GM12865 (cell line): ENCODE measurements at regions not wholly inside any gene's neighbourhood (a gene's known extent, or its start where the extent isn't known, plus 50 kb on each side); places are given as distances from the start of the nearest gene placed in this dataset.

Experiments
- DNase-seq: peaks from one replicate; pipeline ENCODE4 v3.0.0; 2010; ENCODE audit warnings: low read depth
- H3K4me3 ChIP-seq: 2 replicates; pipeline ENCODE4 v1.5.1; 2011; ENCODE audit warnings: mild to moderate bottlenecking, low read depth, low read length, control low read depth
- CTCF ChIP-seq: IDR thresholded peaks from 2 replicates; pipeline ENCODE4 v1.5.1; 2011; ENCODE audit warnings: low read length, control low read depth, low read depth, inconsistent platforms; ENCODE audit not compliant: insufficient read depth; ENCODE audit errors: missing control alignments

- no peak for DNase-seq
- TF ChIP-seq CTCF = no peak
Observed at GRCh38 chr17:62887437-62887836, 78.6 kb upstream of the TANC2 start.

DNA sequence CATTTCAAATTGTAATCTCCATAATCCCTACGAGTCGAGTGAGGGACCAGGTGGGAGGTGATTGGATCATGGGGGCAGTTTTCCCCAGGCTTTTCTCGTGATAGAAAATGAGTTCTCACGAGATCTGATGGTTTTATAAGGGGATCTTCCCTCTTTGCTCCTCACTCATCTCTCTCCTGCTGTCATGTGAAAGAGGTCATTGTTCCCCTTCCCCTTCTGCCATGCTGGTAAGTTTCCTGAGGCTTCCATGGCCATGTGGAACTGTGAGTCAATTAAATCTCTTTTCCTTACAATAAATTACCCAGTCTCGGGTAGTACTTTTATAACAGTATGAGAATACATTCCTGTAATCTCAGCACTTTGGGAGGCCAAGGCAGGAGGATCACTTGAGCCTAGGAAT lies 76.7 kb upstream of the MARCHF10 start:
- no peak for DNase-seq
- no peak overlapping the region for H3K4me3 ChIP-seq
- no peak for TF ChIP-seq CTCF

More at GRCh38 chr17:62887437-62887836, 78.6 kb upstream of the TANC2 start:
- no peak overlapping the region for H3K4me3 ChIP-seq

GRCh38 chr17:62882878-62883277 lies 74.8 kb upstream of the MARCHF10 start:
- no peak for TF ChIP-seq CTCF
- DNase-seq = no peak
- no peak overlapping the region for H3K4me3 ChIP-seq

- no peak for TF ChIP-seq CTCF
- no peak overlapping the region for H3K4me3 ChIP-seq
- no peak for DNase-seq
Observed at GRCh38 chr17:62882284-62882683, 74.2 kb upstream of the MARCHF10 start.

DNA sequence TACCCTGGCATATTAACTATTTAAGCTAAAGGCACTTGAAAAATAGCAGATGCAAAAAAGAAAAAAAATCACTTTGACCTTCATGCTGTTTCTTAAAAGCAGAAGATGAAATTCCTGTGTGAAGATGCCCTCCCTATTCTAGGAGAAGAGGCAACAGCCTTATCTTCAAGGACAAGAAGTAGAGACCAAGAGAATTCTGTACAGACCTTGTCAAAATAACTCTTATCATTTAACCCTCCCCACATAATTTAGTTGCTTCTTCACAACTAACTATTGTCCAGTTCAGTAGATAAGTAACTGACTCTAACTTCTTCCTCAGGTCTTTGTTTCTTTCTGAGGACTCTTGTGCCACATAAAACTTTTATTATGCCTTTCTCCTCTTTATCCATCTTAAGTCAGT lies 72.0 kb upstream of the MARCHF10 start:
- no peak overlapping the region for H3K4me3 ChIP-seq
- DNase-seq = no peak
- no peak for TF ChIP-seq CTCF

DNA sequence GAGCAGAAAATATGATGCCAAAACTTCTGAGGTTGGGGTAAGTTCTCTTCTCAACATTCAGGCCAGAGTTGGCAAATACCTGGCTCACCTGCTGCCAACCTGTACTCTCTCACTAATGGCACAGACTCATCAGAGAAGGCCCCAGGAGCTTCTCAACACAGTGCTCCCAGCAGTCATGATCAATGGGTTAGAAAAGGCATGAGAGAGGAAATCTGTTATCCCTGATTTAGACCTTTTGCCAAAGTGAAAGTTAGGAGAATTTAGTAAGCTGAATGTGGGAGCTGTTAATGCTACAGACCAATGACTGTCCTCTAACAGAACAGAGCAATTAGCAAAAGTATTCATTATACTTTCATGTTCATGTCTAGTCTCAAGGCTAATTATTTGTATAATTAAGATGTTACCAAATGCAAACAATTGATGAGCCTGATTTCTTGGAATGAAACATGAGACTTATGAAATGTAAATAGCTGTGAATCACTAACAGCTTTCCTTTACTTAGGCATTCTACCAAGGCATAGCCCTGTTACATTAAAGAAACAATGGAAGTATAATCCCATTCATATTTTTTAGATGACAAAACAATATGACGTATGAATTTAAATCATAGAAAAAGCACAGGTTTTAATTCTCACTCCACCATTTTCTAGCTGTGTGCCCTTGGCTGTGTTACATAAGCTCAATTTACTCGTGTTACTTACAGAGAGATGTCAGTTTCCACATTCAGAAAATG lies 68.7 kb upstream of the MARCHF10 start:
- no peak for TF ChIP-seq CTCF
- DNase-seq = no peak
- no peak overlapping the region for H3K4me3 ChIP-seq

- no peak for DNase-seq
- H3K4me3 ChIP-seq = no peak overlapping the region
- no peak for TF ChIP-seq CTCF
Observed at GRCh38 chr17:62876063-62876462, 67.9 kb upstream of the MARCHF10 start.
